Forelimb muscle (tissue), 1 donor: ENCODE measurements at regions not wholly inside any gene's neighbourhood (a gene's known extent, or its start where the extent isn't known, plus 50 kb on each side); places are given as distances from the start of the nearest gene placed in this dataset.
"Not testable (repeated sequence)": the region's sequence is repeated elsewhere in the genome, so short reads cannot be mapped to it uniquely, and the experiment has no call there.

Source experiments
- DNase-seq: peaks from one replicate; pipeline ENCODE4 v3.0.0-alpha.2; 2013; ENCODE audit warnings: low read depth

DNA sequence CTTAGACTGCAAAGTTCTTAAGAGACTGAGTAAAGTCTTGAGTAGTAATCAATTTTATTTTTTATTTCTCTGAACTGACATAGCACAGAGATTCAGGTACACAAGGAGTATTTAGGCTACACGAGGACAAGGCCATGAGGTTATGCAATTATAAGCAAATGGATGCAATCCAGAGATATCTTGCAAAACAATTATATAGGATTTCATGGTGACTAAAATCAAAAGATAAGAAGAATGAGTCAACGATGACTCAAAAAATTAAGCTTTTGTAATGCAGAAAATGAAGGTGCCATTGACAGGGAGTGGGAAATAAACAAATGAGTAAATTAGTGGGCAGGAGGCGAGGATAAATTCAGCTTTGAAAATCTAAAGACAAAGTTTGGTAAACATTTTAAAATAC, 66.7 kb upstream of the MYO3A start:
- DNase-seq, result no peak

DNA sequence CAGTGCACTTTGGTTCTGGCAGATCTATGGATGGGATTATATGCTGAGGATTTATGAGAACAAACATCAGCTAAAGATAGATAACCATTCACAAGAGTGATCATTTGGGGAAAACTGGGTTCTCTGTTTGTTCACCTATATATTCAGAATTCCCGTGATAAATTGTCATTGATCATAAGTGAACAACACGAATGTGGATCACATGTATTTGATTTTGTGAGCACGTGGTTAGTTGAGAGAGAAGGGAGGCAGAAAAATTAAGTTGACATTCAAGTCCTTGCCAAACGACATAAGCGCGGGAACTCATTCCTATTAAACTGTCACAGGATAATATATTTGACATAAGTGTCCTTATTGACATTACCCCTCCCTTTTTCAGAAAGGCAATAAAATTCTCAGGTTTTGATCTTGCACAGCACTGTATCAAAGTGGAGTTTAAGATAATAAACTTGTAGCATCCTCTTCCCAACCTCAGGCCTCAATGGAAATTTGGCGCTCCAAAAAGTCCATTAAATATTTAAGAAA, 64.9 kb upstream of the MYO3A start:
- no peak for DNase-seq

DNA sequence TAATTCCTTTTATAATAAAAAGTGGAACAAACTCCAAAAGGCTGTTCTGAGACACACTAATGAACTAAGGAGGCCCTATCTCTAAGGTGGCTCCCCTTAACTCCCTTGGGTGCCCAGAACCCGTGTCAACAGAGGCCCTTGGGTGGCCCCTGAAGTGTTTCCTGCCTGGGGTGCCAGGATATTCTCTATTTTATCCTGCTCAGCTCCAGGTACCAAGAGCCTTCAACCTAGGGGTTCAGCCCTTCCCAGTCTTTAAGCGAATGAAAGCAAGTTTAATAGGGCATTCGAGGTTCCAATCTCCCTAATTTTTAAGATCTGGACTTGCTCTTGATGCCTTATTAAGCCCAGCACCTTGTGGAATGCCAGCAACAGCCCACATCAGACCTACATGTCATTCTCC, 64.4 kb upstream of the MYO3A start:
- no peak for DNase-seq

DNA sequence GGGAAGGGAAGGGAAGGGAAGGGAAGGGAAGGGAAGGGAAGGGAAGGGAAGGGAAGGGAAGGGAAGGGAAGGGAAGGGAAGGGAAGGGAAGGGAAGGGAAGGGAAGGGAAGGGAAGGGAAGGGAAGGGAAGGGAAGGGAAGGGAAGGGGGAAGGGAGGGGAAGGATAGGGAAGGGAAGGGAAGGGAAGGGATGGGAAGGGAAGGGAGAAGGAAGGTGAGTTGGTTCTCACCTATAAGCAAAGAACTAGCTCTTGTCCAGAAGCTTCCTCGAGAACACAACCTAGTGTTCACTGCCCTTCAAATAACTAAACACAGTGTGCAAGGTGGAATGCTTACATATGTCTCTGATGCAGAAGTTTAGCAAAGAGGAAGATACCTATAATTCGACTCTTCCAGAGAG, 59.6 kb upstream of the MYO3A start:
- DNase-seq, result not testable (repeated sequence)

DNA sequence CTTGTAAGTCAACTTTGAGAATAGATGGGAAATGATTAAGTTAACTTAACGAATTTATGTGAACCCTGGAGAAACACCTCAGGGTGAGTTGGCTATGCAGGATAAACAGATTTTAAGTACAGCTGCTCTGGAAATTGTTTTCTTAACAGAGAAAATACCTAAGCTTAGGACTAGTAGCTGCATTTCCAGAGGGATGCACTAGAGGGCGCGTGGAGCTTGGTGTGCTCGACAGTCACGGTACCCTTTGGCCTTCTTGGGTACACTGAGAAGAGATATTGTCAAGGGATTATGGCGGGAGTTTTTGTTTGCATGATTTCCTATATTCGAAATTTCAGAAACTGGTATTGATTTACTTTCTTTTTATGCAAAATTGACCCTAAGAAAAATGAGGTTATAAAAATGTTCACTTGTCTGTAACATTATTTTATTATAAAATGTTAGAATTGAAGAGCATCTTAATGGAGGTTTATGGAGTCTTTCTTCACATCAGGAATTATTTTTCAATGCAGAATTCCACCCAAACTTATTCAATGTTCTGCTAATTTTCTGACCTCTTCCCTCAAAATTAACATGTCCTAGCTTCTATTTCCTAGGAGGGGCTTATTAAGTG, 58.4 kb upstream of the MYO3A start:
- peak; percentile 40 for DNase-seq

DNA sequence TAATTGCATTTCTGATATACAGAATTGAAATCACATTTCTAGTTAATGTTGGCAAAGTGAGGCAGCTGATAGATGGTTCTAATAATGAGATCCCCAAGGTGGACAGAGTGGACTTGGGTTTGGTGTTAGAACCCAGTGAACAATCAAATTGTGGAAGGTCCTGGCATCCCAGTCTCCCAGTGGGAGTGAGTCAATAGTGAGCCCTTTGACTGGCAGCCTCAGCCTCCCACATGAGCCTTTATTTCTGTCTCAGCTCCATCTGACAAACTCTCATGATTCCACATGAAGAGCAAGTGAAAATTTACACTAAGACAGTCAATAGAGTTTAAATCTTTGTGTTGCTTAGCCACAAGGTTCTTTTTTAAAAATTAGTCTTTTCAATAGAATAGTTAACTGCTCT, 56.7 kb upstream of the MYO3A start:
- DNase-seq, result no peak
